ENCODE measurements at regions not wholly inside any gene's neighbourhood (a gene's known extent, or its start where the extent isn't known, plus 50 kb on each side); places are given as distances from the start of the nearest gene placed in this dataset.

DNA sequence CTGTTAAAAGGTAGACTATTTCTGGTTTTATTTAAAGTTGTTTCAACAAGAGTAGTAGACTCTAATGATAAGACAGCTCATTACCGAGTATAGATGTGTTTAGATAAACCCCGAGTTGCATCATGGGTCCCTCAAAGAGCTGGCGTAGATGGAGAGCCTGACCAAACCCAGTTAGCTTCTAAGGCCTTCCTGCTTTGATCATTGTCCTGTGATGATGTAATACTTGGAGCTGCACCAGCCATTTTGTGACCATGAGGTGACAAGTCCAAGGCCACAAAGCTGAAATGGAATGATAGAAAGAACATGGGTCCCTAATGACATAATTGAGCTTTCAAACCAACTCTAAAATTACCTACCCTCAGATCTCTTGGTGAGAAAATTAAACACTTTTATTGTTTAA is 66.6 kb upstream of the TAB3 start:
- H3K9me3 Mint-ChIP-seq = peaks cover 3% of the 10 kb centered on the region

GRCh38 chrX:30951003-30951402 is 61.9 kb upstream of the TAB3 start:
- no peak for DNase-seq
- intact Hi-C loops (cut with DNase I, micrococcal nuclease) = no loop called here
- peaks cover 3% of the 10 kb centered on the region for H3K9me3 Mint-ChIP-seq

More for the DNA sequence above, 66.6 kb upstream of the TAB3 start:
- Mint-ChIP-seq H3K27ac (no peak overlapping the region), H3K27me3 (no peaks in the 10 kb centered on the region), H3K4me3 (no peak overlapping the region), H3K36me3 (ENCODE audit: low read depth) (no peaks in the 10 kb centered on the region), H3K4me1 (ENCODE audit: low read depth) (no peaks in the 10 kb centered on the region)
- Histone ChIP-seq H3K27ac (ENCODE audit: low read depth in 1 of 2, low read length in 2 of 2) (no peak overlapping the region), H3K36me3 (ENCODE audit: insufficient read depth, low read length) (no peaks in the 10 kb centered on the region), H3K9me3 (ENCODE audit: control insufficient read depth in 1 of 2, insufficient read depth in 1 of 2, low read length in 2 of 2) (no peaks in the 10 kb centered on the region), H3K4me3 (ENCODE audit: low read length) (no peak overlapping the region), H3K27me3 (ENCODE audit: control insufficient read depth in 1 of 2, insufficient read depth in 2 of 2, low read length in 2 of 2) (no peaks in the 10 kb centered on the region), H3K4me1 (ENCODE audit: insufficient read depth, low read length) (no peaks in the 10 kb centered on the region)
- TF ChIP-seq, protein P1, sequence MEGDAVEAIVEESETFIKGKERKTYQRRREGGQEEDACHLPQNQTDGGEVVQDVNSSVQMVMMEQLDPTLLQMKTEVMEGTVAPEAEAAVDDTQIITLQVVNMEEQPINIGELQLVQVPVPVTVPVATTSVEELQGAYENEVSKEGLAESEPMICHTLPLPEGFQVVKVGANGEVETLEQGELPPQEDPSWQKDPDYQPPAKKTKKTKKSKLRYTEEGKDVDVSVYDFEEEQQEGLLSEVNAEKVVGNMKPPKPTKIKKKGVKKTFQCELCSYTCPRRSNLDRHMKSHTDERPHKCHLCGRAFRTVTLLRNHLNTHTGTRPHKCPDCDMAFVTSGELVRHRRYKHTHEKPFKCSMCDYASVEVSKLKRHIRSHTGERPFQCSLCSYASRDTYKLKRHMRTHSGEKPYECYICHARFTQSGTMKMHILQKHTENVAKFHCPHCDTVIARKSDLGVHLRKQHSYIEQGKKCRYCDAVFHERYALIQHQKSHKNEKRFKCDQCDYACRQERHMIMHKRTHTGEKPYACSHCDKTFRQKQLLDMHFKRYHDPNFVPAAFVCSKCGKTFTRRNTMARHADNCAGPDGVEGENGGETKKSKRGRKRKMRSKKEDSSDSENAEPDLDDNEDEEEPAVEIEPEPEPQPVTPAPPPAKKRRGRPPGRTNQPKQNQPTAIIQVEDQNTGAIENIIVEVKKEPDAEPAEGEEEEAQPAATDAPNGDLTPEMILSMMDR (IDR thresholded peaks at IDR 0.05) = no peak
- ChIA-PET CTCF (interaction anchor here (1.2 kb wide), 1 partner anchor 16 kb away, joined by 3 read pairs; no protein-coding TSS in a partner anchor), POLR2A (no interaction called here)
- intact Hi-C loops (cut with DNase I, micrococcal nuclease) = no loop called here
- DNase-seq = no peak
- no peak for ATAC-seq (ENCODE audit: poor library complexity)

DNA sequence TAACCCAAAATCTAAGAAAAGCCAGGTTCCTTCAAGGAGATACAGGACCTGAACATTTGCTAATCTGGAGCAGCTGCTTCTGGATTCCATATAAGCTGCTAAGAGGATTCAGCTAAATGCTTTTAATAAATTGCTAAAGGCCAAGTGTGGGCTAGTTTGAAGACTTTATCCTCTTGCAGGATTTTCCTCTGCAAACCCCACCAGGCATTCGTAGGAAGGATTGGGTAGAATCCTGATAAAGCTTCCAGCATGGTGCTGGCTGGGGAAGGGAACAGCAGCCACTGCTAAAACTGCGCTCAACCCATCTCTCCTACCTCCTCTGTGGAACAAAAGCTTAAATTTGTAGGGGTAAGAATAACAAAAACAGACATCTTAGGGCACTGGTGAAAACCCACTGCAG is 61.3 kb upstream of the TAB3 start:
- DNase-seq (no peak), ATAC-seq (ENCODE audit: poor library complexity) (no peak)
- Mint-ChIP-seq H3K4me3 (no peak overlapping the region), H3K9me3 (peaks cover 3% of the 10 kb centered on the region), H3K27ac (no peak overlapping the region), H3K4me1 (ENCODE audit: low read depth) (no peaks in the 10 kb centered on the region), H3K36me3 (ENCODE audit: low read depth) (no peaks in the 10 kb centered on the region), H3K27me3 (no peaks in the 10 kb centered on the region)
- Histone ChIP-seq H3K4me1 (ENCODE audit: insufficient read depth, low read length) (no peaks in the 10 kb centered on the region), H3K9me3 (ENCODE audit: control insufficient read depth in 1 of 2, insufficient read depth in 1 of 2, low read length in 2 of 2) (no peaks in the 10 kb centered on the region), H3K27me3 (ENCODE audit: control insufficient read depth in 1 of 2, insufficient read depth in 2 of 2, low read length in 2 of 2) (no peaks in the 10 kb centered on the region), H3K36me3 (ENCODE audit: insufficient read depth, low read length) (no peaks in the 10 kb centered on the region), H3K4me3 (ENCODE audit: low read length) (no peak overlapping the region), H3K27ac (ENCODE audit: low read depth in 1 of 2, low read length in 2 of 2) (no peak overlapping the region)
- ChIA-PET POLR2A (no interaction called here), CTCF (no interaction called here)
- TF ChIP-seq, protein P1 (IDR thresholded peaks at IDR 0.05) = no peak
- intact Hi-C loops (cut with DNase I, micrococcal nuclease) = no loop called here

More at GRCh38 chrX:30951003-30951402, 61.9 kb upstream of the TAB3 start:
- Histone ChIP-seq H3K9me3 (ENCODE audit: control insufficient read depth in 1 of 2, insufficient read depth in 1 of 2, low read length in 2 of 2) (no peaks in the 10 kb centered on the region), H3K36me3 (ENCODE audit: insufficient read depth, low read length) (no peaks in the 10 kb centered on the region), H3K27ac (ENCODE audit: low read depth in 1 of 2, low read length in 2 of 2) (no peak overlapping the region), H3K27me3 (ENCODE audit: control insufficient read depth in 1 of 2, insufficient read depth in 2 of 2, low read length in 2 of 2) (no peaks in the 10 kb centered on the region), H3K4me3 (ENCODE audit: low read length) (no peak overlapping the region), H3K4me1 (ENCODE audit: insufficient read depth, low read length) (no peaks in the 10 kb centered on the region)
- TF ChIP-seq, protein P1 (IDR thresholded peaks at IDR 0.05) = no peak
- Mint-ChIP-seq H3K27ac (no peak overlapping the region), H3K36me3 (ENCODE audit: low read depth) (no peaks in the 10 kb centered on the region), H3K4me3 (no peak overlapping the region), H3K4me1 (ENCODE audit: low read depth) (no peaks in the 10 kb centered on the region), H3K27me3 (no peaks in the 10 kb centered on the region)
- ChIA-PET CTCF (no interaction called here), POLR2A (no interaction called here)
- no peak for ATAC-seq (ENCODE audit: poor library complexity)
